IPS-20b (cell line): ENCODE measurements at regions not wholly inside any gene's neighbourhood (a gene's known extent, or its start where the extent isn't known, plus 50 kb on each side); places are given as distances from the start of the nearest gene placed in this dataset.

ENCODE experiments used
- H3K27ac ChIP-seq: one replicate; pipeline ENCODE4 v1.5.1; 2013; ENCODE audit warnings: low read length
- H3K27me3 ChIP-seq: 2 replicates; pipeline ENCODE4 v1.6.1; 2013; ENCODE audit warnings: mild to moderate bottlenecking, low read length, inconsistent platforms; ENCODE audit not compliant: insufficient read depth
- H3K36me3 ChIP-seq: 2 replicates; pipeline ENCODE4 v1.6.1; 2013; ENCODE audit warnings: low read depth, mild to moderate bottlenecking, inconsistent platforms, low read length, moderate library complexity; ENCODE audit not compliant: insufficient read depth
- H3K4me1 ChIP-seq: 2 replicates; pipeline ENCODE4 v1.6.1; 2013; ENCODE audit warnings: mild to moderate bottlenecking, control low read depth, inconsistent platforms, low read length, moderate library complexity; ENCODE audit not compliant: insufficient read depth
- H3K4me3 ChIP-seq: 2 replicates; pipeline ENCODE4 v1.5.1; 2013; ENCODE audit warnings: mild to moderate bottlenecking, low read length, inconsistent platforms
- H3K9ac ChIP-seq: 2 replicates; pipeline ENCODE4 v1.6.1; 2013; ENCODE audit warnings: low read depth, mild to moderate bottlenecking, inconsistent platforms, low read length, moderate library complexity
- H3K9me3 ChIP-seq: 2 replicates; pipeline ENCODE4 v1.6.1; 2013; ENCODE audit warnings: mild to moderate bottlenecking, low read depth, low read length, inconsistent platforms; ENCODE audit not compliant: insufficient read depth

DNA sequence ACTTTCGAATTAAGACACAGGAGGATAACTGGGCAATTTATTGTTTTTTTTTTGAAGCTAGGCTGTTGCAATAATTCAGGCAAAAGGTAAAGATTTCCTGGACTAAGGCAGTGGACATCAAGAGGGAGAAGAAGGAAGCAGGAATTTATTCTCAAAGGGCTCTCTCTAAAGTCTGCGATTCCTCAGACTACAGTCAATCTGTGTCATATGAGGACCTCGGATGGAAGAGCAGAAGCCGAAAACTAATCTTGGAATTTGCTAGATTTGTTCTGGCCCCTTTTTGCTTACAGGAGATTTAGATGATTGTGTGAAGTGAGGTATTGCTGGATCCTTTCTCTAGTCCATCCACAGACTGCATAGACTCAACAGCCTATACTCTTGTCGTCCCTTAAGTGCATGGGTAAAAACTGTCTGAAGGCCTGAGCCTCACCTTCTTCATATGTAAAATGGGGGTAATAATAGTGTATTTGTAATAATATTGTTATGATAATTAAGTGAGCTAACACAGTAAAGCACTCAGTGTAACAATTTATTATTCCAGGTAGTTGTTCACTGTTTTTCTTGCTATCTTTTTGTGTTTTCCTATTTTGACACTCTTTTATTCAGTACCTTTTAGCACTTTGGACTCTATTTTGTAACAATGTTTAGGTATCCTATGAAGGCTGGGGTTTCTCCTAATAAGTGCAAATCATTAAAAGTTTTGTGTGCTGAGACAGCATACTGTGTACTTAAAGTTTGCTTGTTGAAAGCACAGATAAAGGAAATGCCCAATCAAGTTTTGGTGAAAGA is 54.2 kb upstream of the NT5C1B start:
- Histone ChIP-seq H3K4me1 (peaks cover 18% of the 10 kb centered on the region; the same call in 1 of the 2 replicates), H3K27ac (no peak overlapping the region), H3K9ac (no peak overlapping the region), H3K36me3 (no peaks in the 10 kb centered on the region), H3K9me3 (no peaks in the 10 kb centered on the region), H3K27me3 (no peaks in the 10 kb centered on the region), H3K4me3 (no peak overlapping the region)

DNA sequence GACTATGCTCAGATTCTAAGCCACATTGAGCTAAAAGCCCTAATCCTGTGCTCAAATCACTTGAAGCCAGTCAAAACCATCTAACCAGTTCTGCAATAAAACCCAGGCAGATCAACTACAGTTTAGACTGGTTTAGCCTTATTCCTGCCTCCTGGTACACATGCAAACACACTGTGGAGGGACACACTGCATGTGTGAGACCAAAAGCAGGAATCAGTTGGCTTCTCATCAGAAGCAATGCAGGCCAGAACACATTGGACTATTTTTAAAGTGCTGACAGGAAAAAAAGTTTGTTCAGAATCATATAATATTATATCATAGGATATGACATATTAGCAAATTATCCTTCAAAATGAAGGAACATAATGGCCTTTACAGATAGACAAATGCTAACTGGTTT is 52.5 kb upstream of the NT5C1B start:
- Histone ChIP-seq H3K9me3 (no peaks in the 10 kb centered on the region), H3K27ac (no peak overlapping the region), H3K4me1 (peaks cover 18% of the 10 kb centered on the region; the same call in 1 of the 2 replicates), H3K4me3 (no peak overlapping the region), H3K36me3 (no peaks in the 10 kb centered on the region), H3K9ac (no peak overlapping the region), H3K27me3 (no peaks in the 10 kb centered on the region)

DNA sequence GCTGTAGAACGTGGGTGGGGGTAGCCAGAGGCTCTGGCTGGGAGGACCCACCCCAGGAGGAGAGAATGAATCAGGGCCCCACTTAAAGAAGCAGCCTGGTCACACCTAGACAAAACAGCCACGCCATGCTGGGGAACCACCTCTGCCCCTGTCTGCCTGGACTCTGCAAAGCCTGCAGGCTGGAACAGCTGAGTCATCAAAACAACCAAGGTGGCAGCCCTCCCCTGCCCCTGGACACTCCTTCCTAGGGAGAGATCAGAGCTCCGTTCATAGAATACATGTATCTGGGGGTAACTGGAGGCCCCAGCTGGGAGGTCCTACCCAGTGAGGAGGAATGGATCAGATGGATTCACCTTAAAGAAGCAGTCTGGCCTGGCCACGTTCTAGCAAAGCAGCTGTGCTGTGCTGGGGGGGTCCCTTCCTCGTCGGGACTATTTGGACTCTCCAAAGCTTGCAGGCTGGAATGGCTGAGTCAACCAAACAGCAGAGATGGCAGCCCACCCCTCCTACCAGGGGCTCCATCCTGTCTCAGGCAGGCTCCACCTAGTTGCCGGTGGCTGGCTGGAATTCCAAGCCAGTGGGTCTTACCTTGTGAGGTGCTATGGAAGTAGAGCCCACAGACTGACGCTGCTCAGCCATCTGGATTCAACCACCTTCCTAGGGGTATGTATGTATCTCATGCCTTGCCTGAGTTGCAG is 50.5 kb upstream of the NT5C1B start:
- Histone ChIP-seq H3K36me3 (no peaks in the 10 kb centered on the region), H3K9ac (no peak overlapping the region), H3K27ac (no peak overlapping the region), H3K27me3 (no peaks in the 10 kb centered on the region), H3K9me3 (peaks cover 5% of the 10 kb centered on the region; the same call in 1 of the 2 replicates), H3K4me1 (peaks cover 18% of the 10 kb centered on the region; the same call in 1 of the 2 replicates), H3K4me3 (no peak overlapping the region)
